ENCODE measurements at regions not wholly inside any gene's neighbourhood (a gene's known extent, or its start where the extent isn't known, plus 50 kb on each side); places are given as distances from the start of the nearest gene placed in this dataset.

- no peak for TF ChIP-seq PKNOX1 (IDR thresholded peaks at IDR 0.05)
- TF ChIP-seq TARDBP (IDR thresholded peaks at IDR 0.05): no peak
- TF ChIP-seq SUZ12 (IDR thresholded peaks at IDR 0.05): no peak
- no peak for TF ChIP-seq SP1 (IDR thresholded peaks at IDR 0.05)
- no peak for TF ChIP-seq BHLHE40 (IDR thresholded peaks at IDR 0.05; ENCODE audit: borderline replicate concordance)
- TF ChIP-seq ELF4 (IDR thresholded peaks at IDR 0.05): no peak
Measured at GRCh38 chr11:70842701-70843100, 409.7 kb downstream of the SHANK2 start.

All from HEK293T (cell line).